Activated naive CD8-positive, alpha-beta T cell treated with anti-CD3 and anti-CD28 coated beads for 36 hours (primary cell): ENCODE measurements at regions not wholly inside any gene's neighbourhood (a gene's known extent, or its start where the extent isn't known, plus 50 kb on each side); places are given as distances from the start of the nearest gene placed in this dataset.

Experiments
- DNase-seq: peaks from one replicate; pipeline ENCODE4 v3.0.0; 2021
- H3K27ac Mint-ChIP-seq: one replicate; pipeline ENCODE4 v1.8.0; 2022; ENCODE audit warnings: mild to moderate bottlenecking, moderate library complexity, mixed read lengths
- H3K27me3 Mint-ChIP-seq: one replicate; pipeline ENCODE4 v1.8.0; 2022; ENCODE audit warnings: mild to moderate bottlenecking, mixed read lengths
- H3K36me3 Mint-ChIP-seq: one replicate; pipeline ENCODE4 v1.8.0; 2021; ENCODE audit warnings: mild to moderate bottlenecking, mixed read lengths
- H3K4me1 Mint-ChIP-seq: one replicate; pipeline ENCODE4 v1.8.0; 2021; ENCODE audit warnings: mixed read lengths
- H3K4me3 Mint-ChIP-seq: one replicate; pipeline ENCODE4 v1.8.0; 2022; ENCODE audit warnings: mild to moderate bottlenecking, moderate library complexity, mixed read lengths
- H3K9me3 Mint-ChIP-seq: one replicate; pipeline ENCODE4 v1.8.0; 2022; ENCODE audit warnings: mixed read lengths

DNA sequence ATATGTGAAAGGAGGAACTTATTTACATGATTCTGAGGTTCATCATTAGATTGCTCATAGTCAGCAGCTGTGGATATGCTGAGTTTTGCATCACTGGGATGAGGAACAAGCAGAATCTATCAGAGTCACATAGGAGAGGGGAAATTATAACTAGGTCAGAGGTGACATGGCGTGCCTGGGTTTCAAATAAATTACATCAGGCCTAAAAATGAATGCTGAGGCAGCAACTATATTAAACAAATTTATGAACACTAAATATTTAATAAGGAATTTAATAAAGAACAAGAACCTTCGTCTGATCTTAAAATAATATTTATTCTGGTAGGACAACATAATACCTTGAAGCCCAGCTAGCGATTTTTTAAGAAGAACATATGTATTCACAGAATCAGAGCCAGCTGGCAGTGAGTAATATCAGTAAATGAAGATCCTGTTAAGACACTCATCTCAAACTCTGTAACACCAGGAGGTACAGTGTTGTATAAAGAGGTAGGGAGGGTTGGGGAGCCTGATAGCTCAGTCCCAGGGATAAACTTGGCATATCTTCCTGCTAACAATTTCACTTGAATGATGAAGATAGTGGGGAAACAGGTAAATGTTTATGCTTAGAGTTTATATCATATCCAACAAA lies 60.9 kb upstream of the HS3ST1 start:
- H3K4me3 Mint-ChIP-seq: no peak overlapping the region
- no peak overlapping the region for H3K27ac Mint-ChIP-seq
- H3K36me3 Mint-ChIP-seq: no peaks in the 10 kb centered on the region

DNA sequence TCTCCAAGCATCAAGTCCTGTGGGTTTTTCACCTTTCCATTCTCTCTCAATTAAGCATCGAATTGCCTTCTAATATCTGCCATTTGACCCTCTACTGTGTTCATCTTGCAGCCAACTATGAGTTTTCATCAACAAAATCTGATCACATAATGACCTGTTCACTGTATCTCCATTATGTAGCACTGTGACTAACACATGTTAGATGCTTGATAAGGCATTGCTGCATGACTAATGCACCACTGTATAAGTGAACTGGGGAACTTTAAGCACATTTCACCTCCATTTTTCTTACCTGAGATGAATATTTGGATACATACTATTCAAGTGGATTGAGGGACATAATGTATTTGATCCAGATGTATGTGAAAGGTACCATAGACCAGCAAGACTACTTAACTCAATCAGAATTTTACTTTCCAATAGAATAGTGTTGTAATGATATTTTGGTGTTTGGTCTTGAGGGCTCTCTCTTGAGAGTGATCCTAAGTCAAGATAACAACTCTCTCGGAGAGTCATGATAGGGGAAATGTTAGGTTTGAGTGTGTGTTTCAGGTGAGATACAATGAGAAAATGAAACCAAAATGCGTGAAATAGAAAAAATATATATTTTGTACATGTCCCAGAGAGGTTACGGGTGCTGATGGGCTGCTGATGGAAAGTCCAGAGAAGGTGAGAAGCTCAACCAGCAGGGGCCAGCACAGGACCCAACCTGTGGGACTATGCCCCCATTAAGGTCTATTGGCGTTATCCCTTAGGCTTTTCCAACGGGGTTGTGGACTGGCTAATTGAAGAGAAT lies 60.2 kb upstream of the HS3ST1 start:
- H3K27ac Mint-ChIP-seq: no peak overlapping the region
- DNase-seq: no peak
- no peaks in the 10 kb centered on the region for H3K36me3 Mint-ChIP-seq
- peaks cover 20% of the 10 kb centered on the region for H3K4me1 Mint-ChIP-seq
- H3K4me3 Mint-ChIP-seq: no peak overlapping the region
- no peaks in the 10 kb centered on the region for H3K27me3 Mint-ChIP-seq
- peaks cover 5% of the 10 kb centered on the region for H3K9me3 Mint-ChIP-seq

More for the DNA sequence above, 60.9 kb upstream of the HS3ST1 start:
- Mint-ChIP-seq H3K4me1 (peaks cover 20% of the 10 kb centered on the region), H3K9me3 (peaks cover 5% of the 10 kb centered on the region), H3K27me3 (no peaks in the 10 kb centered on the region)
- no peak for DNase-seq

- no peak for DNase-seq
- Mint-ChIP-seq H3K36me3 (no peaks in the 10 kb centered on the region), H3K4me1 (peaks cover 21% of the 10 kb centered on the region), H3K9me3 (peaks cover 5% of the 10 kb centered on the region), H3K27me3 (no peaks in the 10 kb centered on the region), H3K4me3 (no peak overlapping the region), H3K27ac (peak overlapping the region; percentile 27)
These were observed 59.3 kb upstream of the HS3ST1 start for GRCh38 chr4:11487868-11488544.

DNA sequence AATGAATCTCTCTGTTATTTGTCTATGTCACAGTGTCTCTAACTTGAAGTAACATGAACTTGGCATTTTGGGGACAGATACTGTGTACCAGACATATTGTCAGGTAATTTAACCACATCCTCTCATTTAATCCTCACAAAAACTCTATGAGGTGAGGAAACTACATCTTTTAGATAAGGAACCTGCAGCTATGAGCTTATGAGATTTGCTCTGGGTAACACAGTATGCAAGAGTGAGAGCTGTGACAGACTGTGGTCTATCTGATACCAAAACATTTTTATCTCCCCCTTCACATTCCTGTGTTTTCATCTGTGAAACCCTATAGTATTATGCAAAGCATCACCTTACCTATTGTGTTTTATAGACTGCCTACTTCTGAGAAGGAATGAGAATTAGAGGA lies 58.4 kb upstream of the HS3ST1 start:
- no peaks in the 10 kb centered on the region for H3K27me3 Mint-ChIP-seq
- H3K4me1 Mint-ChIP-seq: peaks cover 26% of the 10 kb centered on the region
- H3K27ac Mint-ChIP-seq: no peak overlapping the region

GRCh38 chr4:11485926-11486325 lies 57.2 kb upstream of the HS3ST1 start:
- Mint-ChIP-seq H3K27me3 (no peaks in the 10 kb centered on the region), H3K4me3 (no peak overlapping the region), H3K4me1 (peaks cover 26% of the 10 kb centered on the region), H3K36me3 (no peaks in the 10 kb centered on the region), H3K9me3 (peaks cover 3% of the 10 kb centered on the region), H3K27ac (no peak overlapping the region)
- DNase-seq: no peak

More for the DNA sequence above, 58.4 kb upstream of the HS3ST1 start:
- H3K9me3 Mint-ChIP-seq: peaks cover 3% of the 10 kb centered on the region
- no peaks in the 10 kb centered on the region for H3K36me3 Mint-ChIP-seq
- no peak overlapping the region for H3K4me3 Mint-ChIP-seq
- no peak for DNase-seq

- Mint-ChIP-seq H3K4me3 (no peak overlapping the region), H3K4me1 (peaks cover 26% of the 10 kb centered on the region), H3K27ac (no peak overlapping the region), H3K9me3 (peaks cover 3% of the 10 kb centered on the region), H3K36me3 (no peaks in the 10 kb centered on the region), H3K27me3 (no peaks in the 10 kb centered on the region)
- DNase-seq: no peak
These were observed 55.8 kb upstream of the HS3ST1 start for GRCh38 chr4:11484531-11484930.

DNA sequence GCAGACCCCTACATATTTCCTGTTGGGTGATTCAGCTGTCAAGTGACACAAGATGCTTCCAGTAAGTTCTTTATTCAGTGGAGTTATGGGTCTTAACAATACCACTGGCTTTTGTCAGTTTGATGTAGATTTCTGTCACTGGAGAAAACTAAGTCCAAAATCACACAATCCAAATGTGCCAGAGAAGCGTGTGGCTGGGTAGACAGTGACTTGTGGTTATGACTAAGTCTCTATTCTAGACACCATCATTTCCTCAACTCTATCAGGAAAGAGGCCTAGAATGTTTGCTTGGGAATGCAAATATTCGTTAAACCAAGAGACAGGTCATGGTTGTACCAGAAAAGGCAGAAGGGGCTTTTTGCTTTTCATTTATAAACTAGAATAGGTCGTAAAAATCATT lies 54.4 kb upstream of the HS3ST1 start:
- Mint-ChIP-seq H3K4me3 (no peak overlapping the region), H3K4me1 (peaks cover 18% of the 10 kb centered on the region), H3K36me3 (no peaks in the 10 kb centered on the region), H3K27ac (no peak overlapping the region), H3K27me3 (no peaks in the 10 kb centered on the region), H3K9me3 (peaks cover 4% of the 10 kb centered on the region)
- DNase-seq: no peak

GRCh38 chr4:11480683-11481082 lies 52.0 kb upstream of the HS3ST1 start:
- Mint-ChIP-seq H3K36me3 (no peaks in the 10 kb centered on the region), H3K27me3 (no peaks in the 10 kb centered on the region), H3K4me3 (no peak overlapping the region), H3K27ac (no peak overlapping the region), H3K4me1 (peaks cover 7% of the 10 kb centered on the region), H3K9me3 (peaks cover 7% of the 10 kb centered on the region)
- DNase-seq: peak; percentile 20
